Fibroblast of the conjunctiva (primary cell): ENCODE measurements at regions not wholly inside any gene's neighbourhood (a gene's known extent, or its start where the extent isn't known, plus 50 kb on each side); places are given as distances from the start of the nearest gene placed in this dataset.
"Not testable (repeated sequence)": the region's sequence is repeated elsewhere in the genome, so short reads cannot be mapped to it uniquely, and the experiment has no call there.

Experiments
- DNase-seq: peaks from one replicate; pipeline ENCODE4 v3.0.0-alpha.2; 2010; ENCODE audit warnings: low read depth

DNA sequence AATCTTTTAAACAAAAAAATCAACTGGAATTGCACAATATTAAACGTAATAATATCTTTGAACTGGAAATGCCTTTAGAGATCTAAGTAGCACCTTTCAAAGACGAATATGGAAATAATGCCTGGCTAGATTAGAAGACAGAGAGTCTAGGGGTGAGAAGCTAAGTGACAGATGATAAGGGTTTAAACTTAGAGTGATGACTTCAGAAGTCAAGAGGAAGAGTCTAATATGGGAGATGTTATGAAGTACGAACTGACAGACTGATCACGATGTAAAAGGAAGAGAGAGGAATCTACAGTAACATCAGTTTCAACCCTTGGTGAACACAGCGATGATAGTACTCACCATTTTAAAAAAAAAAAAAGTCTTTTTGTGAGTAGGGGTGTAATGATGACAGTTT lies 57.9 kb downstream of the HINT1 start:
- no peak for DNase-seq

DNA sequence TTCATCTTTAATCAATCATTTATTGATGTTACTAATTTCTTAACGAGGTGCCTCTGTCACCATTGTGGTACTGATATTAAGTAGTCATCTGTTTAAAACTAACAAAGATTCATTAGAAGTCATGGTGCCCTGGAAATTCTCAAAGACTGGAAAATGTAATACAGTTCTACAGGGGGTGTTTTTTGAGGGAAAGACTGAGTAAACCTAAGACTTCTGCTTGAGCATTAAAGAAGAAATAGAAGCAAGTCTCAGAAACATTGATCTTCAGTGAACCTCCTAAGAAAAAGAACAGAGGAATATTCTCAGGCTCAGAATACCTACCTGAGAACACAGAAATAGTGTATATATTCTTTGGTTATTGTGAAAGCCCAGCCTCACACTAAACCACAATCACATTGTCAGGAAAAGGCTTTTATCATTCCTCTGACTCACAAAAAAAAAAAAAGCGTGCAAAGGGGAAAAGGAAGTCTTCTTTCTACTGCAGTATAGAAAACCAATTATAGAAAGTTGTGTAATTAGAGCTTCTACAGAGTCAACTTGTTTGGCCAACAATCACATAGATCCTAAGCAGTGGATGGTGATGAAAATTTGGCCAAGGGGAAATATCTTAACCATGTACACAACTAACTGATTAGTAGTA lies 60.8 kb downstream of the HINT1 start:
- no peak for DNase-seq

GRCh38 chr5:131096774-131097710 lies 68.0 kb downstream of the HINT1 start:
- no peak for DNase-seq

GRCh38 chr5:131095561-131095960 lies 69.5 kb downstream of the HINT1 start:
- not testable (repeated sequence) for DNase-seq

- no peak for DNase-seq
Observed at GRCh38 chr5:131084436-131084835, 80.6 kb downstream of the HINT1 start.

DNA sequence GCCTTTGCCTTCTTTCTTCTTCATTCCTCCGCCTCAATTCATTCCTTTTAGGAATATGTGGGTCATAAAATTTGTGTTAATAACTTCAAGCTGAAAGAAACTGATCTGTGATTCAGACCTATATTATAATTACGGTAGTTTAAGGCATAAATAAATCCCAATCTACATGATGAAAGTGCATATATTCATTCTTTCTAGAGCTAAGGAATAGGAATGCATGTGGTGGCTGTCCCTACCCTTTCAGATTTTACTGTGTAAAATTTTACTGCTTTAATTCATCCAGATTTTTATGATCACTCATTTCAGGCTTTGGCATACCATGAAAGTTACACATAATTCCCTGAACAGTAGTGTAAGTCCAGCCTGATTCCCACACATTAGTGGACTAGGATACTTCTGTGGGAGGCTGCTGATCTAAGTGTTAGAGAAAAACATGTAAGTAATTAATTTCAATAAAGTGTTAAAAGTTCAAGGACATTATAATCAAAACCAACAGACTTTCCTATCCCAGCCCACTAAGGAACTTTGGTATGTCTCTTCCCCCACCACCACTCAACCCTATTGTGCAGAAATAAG lies 83.1 kb downstream of the HINT1 start:
- no peak for DNase-seq

DNA sequence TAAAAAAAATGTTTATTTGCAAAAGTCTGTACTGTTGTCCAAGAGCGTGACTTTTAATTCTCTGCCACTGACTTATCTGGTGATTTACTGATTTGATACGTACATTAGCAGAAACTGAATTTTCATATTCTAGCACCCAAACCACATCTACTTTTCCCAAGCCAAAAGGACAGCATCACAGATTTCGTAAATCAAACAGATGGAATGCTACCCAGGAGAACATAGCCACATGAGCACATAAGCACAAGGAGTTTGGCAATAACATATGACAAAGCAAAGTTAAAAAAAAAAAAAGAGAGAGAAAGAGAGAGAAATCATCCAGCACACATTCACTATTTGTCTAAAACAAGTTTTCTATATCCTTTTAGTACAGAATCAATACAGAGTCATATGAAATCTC lies 83.7 kb downstream of the HINT1 start:
- DNase-seq = peak; percentile 5

- DNase-seq = no peak
Observed at GRCh38 chr5:131079232-131079631, 85.8 kb downstream of the HINT1 start.

GRCh38 chr5:131068893-131069643 lies 96.0 kb downstream of the HINT1 start:
- DNase-seq = no peak

GRCh38 chr5:131068076-131068475 lies 97.0 kb downstream of the HINT1 start:
- no peak for DNase-seq

- no peak for DNase-seq
Observed at GRCh38 chr5:131067636-131068035, 97.4 kb downstream of the HINT1 start.

- DNase-seq = no peak
Observed at GRCh38 chr5:131064669-131065371, 100.2 kb downstream of the HINT1 start.

GRCh38 chr5:131042021-131042789 lies 122.9 kb downstream of the HINT1 start:
- DNase-seq = no peak

DNA sequence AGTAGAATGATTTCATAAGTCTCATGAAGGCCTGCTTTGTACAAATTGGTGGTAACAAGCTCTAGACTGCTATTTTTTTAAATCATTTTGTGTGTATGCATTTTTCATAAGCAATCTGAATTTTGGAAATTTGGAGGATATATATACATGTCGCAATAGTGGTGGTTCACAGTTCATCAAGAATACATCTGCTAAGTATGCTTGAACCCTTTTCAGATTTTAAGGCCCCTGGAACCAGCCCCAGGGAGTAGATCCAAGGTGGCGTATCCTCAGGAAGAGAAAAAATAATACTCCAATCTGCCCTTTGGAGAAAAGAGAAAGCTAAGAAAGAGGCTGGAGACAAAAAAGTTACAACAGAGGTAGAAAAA lies 141.6 kb downstream of the HINT1 start:
- DNase-seq = no peak

DNA sequence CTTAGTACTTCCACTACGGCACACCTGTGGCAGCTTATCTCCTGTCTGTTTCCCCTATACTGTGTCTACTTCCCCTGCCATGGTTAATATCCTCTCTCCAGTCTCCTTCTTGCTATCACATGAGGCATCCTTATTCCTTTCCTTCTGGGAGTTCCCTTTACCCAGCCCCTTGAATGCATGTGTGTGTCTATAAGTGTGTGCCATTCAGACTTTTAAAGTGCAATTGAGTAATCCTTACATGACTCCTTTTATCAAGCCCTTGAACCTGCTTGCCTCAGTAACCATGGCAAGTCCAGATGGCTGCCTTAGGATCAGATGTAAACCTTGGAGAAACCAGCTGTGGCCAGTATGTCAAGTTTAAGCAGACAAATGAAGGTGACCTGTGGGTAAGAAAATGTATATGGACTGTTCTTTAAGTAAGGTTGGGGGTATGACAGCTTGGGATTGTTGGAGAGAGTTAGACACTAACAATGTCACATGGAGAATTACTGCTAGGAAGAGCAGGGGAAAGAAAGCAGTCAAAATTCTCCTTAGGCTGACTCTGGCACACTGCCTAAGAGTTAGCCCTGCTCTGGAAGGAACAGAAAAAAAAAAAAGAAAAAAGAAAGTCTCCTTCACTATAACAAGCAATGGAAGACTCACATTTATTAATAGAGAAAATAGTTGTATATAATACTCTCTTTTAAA lies 142.1 kb downstream of the HINT1 start:
- no peak for DNase-seq

- DNase-seq = no peak
Observed at GRCh38 chr5:131021646-131022045, 143.4 kb downstream of the HINT1 start.

GRCh38 chr5:131019601-131020315 lies 145.3 kb downstream of the HINT1 start:
- DNase-seq = no peak

- no peak for DNase-seq
Observed at GRCh38 chr5:131019111-131019510, 145.9 kb downstream of the HINT1 start.

GRCh38 chr5:131008329-131008728 lies 156.7 kb downstream of the HINT1 start:
- DNase-seq = no peak
